HFF-Myc (cell line): ENCODE measurements at regions not wholly inside any gene's neighbourhood (a gene's known extent, or its start where the extent isn't known, plus 50 kb on each side); places are given as distances from the start of the nearest gene placed in this dataset.

Experiments used
- DNase-seq: peaks from one replicate; pipeline ENCODE4 v3.0.0-alpha.2; 2011; ENCODE audit warnings: low read depth; ENCODE audit errors: extremely low read depth
- H3K4me3 ChIP-seq: replicated peaks from 2 replicates; pipeline ENCODE4 v1.5.1; 2011; ENCODE audit warnings: low read depth, mild to moderate bottlenecking, control low read depth, low read length
- TF ChIP-seq, protein P1 (sequence below): IDR thresholded peaks from 2 replicates; pipeline ENCODE4 v1.5.1; 2012; ENCODE audit warnings: mild to moderate bottlenecking, low read depth, low read length, control low read depth; ENCODE audit errors: missing control alignments

DNA sequence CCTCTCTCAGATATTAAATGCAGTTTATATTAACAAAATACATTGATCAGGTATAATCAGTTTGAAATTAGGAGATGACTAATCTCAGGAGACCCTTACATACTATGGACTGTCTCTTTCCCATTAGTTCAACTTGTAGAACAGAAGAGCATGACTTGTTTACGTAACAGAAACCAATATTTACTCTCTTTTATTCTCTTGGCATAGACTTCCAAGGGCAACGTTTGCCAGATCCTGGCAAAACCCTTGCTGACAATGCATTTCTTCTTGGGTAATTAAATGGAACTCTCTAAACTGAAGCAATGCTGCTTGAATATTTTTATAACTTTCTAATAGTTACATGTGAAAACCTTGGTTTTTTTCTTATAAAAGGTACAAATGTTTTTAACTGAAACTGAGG, 68.3 kb upstream of the MYO16 start:
- TF ChIP-seq, protein P1, sequence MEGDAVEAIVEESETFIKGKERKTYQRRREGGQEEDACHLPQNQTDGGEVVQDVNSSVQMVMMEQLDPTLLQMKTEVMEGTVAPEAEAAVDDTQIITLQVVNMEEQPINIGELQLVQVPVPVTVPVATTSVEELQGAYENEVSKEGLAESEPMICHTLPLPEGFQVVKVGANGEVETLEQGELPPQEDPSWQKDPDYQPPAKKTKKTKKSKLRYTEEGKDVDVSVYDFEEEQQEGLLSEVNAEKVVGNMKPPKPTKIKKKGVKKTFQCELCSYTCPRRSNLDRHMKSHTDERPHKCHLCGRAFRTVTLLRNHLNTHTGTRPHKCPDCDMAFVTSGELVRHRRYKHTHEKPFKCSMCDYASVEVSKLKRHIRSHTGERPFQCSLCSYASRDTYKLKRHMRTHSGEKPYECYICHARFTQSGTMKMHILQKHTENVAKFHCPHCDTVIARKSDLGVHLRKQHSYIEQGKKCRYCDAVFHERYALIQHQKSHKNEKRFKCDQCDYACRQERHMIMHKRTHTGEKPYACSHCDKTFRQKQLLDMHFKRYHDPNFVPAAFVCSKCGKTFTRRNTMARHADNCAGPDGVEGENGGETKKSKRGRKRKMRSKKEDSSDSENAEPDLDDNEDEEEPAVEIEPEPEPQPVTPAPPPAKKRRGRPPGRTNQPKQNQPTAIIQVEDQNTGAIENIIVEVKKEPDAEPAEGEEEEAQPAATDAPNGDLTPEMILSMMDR = no peak
- no peak overlapping the region for H3K4me3 ChIP-seq
- DNase-seq = no peak

DNA sequence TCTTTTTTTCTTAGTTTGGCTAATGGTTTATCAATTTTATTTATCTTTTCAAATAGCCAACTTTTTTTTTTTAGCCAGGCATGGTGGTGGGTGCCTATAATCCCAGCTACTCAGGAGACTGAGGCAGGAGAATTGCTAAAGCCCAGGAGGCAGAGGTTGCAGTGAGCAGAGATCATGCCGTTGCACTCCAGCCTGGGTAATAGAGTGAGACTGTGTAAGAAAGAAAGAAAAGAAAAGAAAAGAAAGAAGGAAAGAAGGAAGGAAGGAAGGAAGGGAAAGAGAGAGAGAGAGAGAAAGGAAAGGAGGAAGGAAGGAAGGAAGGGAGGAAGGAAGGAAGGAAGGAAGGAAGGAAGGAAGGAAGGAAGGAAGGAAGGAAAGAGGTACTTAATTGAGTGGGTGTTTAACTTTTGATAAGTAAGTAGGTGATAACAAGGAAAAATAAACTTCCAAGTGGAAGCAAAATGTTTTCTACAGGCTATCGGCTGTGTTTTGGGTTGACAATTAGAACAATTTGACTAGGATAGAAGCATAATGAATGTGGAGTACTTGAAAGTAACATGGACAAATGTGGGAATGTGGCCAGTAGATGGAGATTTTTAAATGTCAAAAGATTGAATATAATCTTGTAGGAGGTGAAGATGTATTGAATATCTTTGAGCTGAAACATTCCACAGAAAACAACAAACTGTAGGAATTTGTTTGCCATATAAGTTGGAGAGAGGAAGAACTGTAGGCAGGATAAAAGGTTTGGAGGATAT, 62.8 kb upstream of the MYO16 start:
- H3K4me3 ChIP-seq = no peak overlapping the region
- TF ChIP-seq, protein P1 = no peak
- no peak for DNase-seq

DNA sequence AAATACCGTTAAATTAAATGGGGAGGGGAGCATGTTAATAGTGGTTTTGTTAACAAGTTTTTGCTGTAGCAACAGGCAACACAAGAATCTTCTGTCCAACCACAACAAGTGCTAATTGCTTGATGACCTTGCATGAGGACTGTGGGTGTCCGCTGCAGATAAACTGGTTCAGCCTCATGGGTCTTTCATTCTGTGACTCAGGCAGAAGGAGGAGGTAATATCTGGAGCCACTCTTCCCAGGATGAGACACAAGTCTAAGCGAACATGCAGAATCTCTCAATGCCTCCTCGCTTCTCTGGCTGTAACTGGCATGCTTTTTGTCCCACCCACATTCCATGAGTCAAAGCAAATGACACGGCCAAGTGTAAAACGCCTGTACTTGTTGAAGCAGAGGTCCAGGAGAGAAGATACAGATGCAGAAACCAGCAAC, 56.6 kb upstream of the MYO16 start:
- no peak for DNase-seq
- TF ChIP-seq, protein P1 = no peak
- H3K4me3 ChIP-seq = no peak overlapping the region

- no peak for DNase-seq
- TF ChIP-seq, protein P1 = no peak
- H3K4me3 ChIP-seq = no peak overlapping the region
These were observed 56.0 kb upstream of the MYO16 start for GRCh38 chr13:108573455-108573854.

GRCh38 chr13:108574856-108575255, 54.6 kb upstream of the MYO16 start:
- no peak for DNase-seq
- H3K4me3 ChIP-seq = no peak overlapping the region
- TF ChIP-seq, protein P1 = no peak

DNA sequence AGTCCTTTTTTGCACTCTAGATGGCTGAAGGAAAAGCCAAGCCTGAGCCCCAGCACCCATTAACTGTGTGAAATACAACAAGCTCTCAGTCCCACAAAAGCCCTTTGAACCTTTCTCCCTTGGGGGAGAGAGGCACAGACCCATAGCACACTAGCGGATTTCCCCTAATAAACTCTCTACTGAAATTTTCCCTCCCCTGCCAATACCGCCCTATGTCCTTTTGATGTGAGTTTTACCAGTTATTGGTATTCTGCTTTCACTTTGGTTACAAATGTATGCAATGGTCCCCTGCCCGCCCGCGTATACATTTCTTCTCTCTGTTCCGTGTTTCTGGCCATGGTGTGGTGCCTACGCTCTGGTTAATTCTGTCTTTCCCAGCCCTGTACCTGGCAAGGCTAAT, 54.0 kb upstream of the MYO16 start:
- DNase-seq = no peak
- TF ChIP-seq, protein P1 = no peak
- no peak overlapping the region for H3K4me3 ChIP-seq
